NCI-H82 (cell line): ENCODE measurements at regions not wholly inside any gene's neighbourhood (a gene's known extent, or its start where the extent isn't known, plus 50 kb on each side); places are given as distances from the start of the nearest gene placed in this dataset.
"Not testable (repeated sequence)": the region's sequence is repeated elsewhere in the genome, so short reads cannot be mapped to it uniquely, and the experiment has no call there.

Experiments
- DNase-seq: peaks from one replicate; lab custom pipeline; 2025; lab: John Stamatoyannopoulos, UW

DNA sequence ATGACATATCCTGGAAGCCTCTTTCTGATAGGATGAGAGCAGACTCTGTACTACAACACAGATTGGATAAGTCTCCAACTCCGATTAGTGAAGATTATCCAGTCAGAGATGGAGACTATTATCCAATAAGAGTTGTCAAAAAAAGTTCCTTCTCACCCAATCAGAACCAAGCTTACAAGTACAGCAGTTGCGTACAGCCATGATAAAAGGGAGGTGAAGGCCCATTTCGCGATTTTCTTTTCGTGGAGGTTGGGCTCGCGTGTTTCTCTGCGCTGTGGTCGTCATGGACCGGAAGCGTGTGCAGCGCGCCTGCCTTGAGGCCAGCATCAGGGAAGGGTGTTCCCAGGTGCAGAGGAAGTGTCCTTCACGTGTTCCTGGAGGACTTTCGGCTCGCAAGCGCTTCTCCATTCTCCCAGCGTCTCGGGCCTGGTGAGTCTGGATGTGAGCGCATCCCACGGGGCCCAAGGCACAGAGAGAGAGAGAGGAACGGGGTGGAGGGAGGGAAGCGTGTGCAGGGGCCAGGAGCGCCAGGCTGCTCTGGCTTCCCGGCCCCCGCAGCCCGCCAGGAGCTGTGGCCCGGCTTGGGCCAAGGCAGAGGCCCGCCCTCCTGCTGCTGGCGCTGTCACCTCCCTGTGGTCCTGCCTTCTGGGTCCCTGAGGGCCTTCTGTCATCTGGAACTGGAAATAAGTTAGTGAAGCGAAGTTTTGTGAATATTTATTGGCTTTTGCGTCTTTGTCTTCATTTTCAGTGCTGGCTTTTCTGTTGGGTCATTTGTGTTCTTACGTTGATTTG, 53.9 kb downstream of the CDRT15L2 start:
- not testable (repeated sequence) for DNase-seq

DNA sequence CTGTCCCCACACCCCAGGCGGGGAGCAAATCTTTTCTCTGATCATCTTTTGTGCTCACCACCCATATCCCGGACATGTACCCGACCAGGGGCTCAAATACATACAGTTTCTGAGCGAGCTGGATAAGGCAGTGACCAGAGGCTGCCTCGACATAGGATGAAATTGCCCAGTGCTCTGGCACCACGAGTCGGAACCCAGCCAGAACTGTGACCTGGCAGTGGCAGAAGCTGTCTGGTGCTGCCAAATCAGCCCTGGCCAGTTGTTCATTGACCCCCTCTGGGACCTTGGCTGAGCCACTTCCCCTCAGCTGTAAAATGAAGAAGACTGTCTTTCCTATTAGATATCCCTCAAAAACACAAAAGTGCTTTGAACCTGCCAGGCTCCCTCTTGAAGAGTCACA, 60.6 kb downstream of the CDRT15L2 start:
- not testable (repeated sequence) for DNase-seq

DNA sequence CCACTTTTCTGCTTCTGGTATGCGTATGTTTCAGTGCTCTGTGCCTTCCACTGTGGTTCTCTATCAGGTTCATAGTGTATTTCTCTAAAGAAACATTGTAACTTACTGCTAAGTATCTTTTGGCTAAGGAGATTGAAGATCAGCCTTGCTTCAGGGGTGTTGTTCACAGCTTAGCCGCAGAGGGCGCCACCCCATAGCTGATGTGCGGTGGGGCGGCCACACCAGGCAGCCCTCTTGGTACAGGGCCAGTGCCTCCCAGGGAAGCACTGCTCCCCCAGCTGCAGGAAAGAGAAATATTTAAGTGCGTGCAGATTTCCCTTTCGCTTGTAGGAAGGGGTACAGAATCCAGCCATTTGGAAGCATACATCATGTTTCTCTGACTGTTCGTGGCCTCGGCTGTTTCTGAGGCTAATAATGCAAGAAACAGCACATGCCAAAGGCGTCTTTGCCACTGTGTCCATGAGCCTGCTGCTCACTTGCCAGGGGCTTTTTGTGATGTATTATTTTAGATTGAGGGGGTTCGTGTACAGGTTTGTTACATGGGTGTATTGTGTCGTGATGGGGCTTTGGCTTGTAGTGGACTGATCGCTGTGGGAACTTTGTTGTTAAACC, 67.2 kb downstream of the CDRT15L2 start:
- DNase-seq: peak; percentile 69

DNA sequence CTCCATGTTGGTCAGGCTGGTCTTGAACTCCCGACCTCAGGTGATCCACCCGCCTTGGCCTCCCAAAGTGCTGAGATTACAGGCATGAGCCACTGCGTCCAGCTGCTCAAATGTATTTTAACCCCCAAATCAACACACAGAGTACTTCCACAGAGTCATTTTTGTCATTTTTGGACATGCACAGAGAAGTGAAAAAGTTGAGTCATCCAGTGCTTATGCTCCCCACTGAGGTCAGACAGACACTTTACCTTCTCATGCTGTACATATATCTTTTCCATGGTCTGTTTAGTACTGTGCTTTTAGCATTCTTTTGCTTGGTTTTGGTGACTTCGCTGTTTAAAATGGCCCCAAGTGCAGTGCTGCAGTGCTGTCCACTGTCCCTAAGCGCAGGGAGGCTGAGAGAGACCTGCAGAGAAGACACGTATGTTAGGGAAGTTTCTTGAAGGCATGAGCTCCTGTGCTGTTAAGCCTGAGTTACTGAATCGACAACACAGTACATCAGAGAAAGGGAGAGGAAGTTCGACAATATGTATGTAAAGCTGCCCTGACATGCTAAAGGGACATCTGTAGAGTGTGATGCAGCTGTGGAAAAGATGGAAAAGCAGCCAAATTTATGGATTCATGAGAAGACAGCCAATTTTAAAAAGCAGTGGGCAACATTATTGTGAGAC, 69.7 kb downstream of the CDRT15L2 start:
- DNase-seq: not testable (repeated sequence)

DNA sequence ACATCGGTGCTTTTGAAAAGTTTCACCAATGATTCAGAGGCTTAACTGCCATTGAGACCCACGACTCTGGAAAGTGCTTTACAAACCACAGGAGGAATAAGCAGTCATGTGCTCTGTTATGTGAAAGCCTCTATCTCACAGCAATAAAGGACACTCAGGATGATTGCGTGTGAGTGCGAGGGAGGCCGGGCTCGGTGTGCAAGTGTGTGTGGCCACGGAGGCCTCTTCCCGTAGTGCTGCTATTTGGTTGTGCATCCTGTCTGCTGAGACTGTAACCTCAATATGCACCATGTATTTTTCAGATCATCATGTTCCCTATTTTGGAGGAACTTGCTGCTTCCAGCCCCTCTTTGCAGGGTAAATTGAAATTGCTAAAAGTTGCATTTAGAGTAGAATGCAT, 71.5 kb downstream of the CDRT15L2 start:
- not testable (repeated sequence) for DNase-seq

DNA sequence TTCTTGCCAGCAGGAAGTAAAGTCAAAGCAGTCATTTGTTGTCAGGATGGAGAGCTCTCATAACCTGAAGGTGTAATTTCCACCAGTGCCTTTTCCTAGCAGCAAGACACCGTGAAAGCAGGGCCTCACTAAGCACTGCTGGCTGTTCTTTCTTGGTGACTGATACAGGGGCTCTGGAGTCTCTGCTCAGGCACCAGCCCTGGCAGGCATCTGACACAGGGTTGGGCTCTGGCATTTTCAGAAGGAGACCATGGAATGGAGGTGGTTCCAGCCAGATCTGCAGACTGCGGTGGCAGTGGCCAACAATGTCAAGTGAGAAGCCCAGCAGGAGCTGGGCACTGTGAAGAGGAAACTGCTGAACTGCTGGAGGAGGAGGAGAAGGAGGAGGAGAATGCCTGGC, 72.2 kb downstream of the CDRT15L2 start:
- DNase-seq: not testable (repeated sequence)

DNA sequence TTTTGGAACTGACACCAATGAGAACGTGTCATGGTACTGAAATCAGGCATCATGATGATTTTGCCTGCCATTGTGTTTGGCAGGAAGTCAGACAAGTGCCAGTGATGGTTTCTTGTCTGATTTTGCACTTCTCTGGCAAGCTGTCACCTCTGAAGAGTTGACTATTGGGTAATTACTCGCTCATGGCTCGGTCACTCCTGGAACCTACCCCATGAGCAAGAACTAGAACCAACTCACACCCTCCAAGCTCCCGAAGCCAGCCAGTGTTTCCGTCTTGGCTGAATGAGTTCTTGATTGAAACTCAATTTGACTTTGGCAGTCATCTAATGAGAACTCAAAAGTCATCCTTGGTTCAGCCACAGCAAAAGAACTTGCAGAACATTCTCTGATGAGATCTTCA, 73.9 kb downstream of the CDRT15L2 start:
- not testable (repeated sequence) for DNase-seq

DNA sequence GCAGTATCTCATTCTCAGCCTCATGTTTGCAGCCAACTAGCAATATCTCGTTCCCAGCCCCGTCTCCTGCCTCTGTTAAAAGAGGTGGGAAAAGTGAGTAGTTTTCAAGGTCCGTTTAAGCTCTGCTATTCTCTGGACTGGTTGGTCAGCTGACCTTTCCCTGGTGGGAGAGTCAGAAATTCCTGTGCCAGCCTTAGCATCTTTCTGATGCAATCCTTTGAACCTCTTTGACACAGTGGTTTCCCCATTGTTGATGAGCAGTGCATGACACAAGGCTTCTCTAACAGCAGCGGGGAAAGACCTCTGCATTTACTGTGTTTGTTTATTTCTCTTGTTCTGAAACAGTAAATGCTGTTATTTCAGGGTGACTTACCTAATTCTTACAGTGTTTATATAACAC, 74.6 kb downstream of the CDRT15L2 start:
- DNase-seq: not testable (repeated sequence)

DNA sequence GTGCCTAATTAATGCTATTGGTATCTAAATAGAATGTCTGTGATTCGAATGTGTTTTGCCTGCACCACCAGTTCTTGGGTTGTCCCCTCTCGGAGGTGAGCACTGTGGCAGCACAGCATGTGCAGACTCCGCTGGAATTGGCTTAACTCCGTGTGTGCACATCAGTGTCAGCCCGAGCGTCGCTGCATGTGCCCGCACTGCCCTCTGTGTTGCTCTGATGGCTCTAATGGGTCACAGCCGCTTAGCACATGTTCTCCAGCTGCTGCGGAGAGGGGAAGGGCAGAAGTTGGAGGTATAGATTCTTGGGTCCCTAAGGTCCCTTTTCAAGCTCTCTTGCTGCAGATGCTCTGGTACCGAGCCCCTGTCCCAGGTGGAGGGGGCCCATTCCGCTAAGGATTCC, 75.1 kb downstream of the CDRT15L2 start:
- DNase-seq: not testable (repeated sequence)

DNA sequence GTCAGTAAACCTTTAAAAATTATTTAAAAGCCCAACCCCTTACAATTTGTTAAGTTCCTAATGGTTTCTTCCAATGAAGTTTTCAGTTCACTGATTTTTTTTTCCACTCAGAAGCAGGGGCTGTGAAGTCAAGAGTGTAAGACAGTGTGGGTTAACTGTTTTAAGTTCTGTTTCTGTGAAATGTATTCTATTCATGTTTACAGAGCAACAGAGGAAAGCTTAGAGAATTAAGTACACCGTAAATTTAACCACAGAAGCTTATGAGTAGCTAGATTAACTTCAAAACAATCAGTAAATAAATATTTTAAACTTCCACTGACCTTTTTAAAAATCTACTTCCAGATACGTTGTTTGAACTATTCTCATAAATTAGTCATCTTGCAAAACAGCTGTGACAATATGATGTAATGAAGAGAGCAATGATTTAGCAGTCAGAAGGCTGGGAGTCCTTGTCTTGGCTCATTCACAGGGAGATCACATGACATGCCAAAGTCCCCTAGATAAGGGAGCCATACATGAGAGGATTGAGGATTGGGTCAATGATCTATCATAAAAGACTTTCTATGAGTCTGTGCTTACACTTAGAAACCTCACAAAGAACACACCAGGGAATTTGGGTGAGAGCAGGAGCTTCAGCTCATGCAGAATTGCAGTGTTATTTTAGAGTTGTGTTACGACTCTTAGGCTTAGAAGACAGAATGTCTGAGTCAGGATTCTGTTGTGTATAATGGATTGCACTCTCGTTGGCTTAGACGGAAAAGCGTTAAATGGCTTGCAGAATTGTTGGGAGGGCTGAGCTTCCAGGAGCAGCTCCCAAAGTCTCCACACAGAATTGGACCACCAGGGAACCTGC, 85.8 kb downstream of the CDRT15L2 start:
- DNase-seq: not testable (repeated sequence)

DNA sequence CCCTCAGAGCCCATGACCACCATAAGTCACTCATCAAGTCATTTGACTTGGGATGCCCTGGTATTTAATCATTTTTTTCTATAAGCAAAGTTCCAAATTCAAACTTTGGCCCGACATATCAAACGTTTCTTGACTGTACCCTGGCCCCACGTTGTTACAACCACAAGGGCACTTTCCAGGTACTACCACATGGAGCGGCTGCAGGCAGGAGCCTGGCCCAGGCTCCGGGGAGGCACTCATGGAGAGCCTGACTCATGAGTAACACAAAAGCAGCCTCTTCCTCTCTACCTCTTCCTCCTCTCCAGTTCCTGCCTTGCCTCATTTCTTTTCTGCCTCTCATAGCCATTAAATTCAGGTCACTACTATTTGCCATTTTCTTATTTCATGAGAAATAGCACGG, 87.2 kb downstream of the CDRT15L2 start:
- DNase-seq: not testable (repeated sequence)

DNA sequence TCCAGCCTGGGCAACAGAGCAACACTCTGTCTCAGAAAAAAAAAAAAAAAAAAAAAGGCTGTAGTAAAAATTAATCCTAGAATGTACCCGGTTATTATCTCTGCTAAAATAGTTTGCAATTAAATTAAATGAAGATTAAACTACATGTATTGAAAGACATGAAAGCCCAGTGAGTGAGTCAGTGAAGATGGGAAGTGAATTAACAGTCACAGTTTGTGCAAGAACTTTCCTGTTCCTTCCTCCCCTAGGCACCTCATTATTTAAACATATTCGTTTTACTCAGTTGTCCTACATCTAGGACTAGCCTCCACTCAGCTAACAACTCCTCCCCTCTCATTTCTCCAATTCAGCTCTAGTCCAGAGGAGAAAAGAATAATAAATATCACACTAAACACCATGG, 88.2 kb downstream of the CDRT15L2 start:
- not testable (repeated sequence) for DNase-seq

DNA sequence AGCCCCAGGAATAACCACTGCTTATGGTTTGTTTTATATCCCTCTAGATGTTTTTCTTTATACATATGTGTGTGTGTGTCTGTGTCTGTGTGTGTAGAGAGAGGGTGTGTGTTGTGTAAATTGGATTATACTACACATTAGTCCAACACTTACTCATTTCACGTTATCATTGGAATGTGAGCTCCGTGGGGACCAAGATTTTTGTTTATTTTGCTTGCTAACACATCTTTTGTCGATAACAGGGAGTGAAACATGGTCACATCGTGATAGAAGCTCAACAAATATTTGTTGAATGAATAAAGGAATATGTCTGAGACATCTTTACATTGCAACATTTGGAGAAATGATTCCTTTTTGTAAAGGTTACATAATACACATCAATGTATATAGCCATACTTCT, 88.8 kb downstream of the CDRT15L2 start:
- not testable (repeated sequence) for DNase-seq

DNA sequence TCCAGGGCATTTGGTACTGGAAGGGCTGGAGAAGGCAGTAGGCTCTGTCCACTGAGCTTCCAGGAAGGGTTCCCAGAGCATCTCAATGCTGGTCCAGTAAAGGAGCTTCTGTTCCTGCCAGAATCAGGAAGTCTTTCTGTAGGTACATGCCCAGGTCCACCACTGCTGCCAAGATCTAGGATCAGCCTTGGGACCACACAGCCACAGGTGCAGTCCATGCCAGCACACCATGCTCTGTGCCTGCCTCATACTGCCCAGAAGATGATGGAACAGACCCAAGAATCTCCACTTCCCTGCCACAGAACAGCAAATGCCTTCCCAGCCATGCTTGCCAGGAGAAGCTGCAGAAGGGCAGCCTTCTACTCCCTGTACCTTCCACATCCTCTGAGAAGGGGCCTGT, 89.3 kb downstream of the CDRT15L2 start:
- DNase-seq: not testable (repeated sequence)

DNA sequence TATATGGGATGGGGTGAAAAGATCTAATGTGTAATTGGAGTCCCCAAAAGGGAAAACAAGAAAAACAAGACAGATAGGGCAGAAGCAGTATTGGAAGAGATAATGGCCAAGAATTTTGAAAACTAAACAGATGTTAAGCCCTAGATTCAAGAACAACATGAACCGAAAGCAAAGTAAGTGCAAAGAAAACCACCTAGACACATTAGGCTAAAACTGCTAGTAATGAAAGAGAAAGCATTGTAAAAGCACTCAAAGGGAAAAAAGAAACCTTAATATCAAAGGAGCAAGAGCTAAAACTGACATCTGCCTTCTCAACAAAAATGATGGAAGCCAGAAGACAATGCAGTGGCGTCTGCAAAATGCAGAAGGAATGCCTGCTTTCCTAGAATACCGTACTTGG, 91.0 kb downstream of the CDRT15L2 start:
- DNase-seq: not testable (repeated sequence)

DNA sequence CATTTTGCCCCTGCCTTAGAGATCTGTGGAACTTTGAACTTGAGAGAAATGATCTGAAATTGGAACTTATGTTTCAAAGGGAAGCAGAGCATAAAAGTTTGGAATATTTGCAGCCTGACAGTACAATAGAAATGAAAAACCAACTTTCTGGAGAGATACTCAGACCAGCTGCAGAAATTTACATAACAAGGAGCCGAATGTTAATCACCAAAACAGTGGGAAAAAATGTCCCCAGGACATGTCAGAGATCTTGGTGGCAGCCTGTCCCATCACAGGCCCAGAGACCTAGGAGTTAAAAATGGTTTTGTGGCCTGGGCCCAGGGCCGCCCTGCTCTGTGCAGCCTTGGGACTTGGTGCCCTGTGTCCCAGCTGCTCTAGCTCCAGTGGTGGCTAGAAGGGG, 94.8 kb downstream of the CDRT15L2 start:
- not testable (repeated sequence) for DNase-seq

DNA sequence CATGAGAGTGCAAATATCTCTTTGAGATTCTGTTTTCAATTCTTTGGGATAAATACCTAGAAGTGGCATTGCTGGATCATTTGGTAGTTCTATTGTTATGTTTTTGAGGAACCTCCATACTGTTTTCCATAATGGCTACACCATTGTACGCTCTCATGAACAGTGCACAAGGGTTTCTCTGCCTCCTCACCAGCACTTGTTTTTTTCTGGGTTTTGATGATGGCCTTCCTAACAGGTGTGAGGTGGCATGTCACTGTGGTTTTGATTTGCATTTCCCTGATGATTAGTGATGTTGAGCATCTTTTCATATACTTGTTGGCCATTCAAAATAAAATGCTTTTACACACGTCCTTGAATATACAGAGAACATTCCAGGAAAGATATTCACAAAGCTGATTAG, 96.2 kb downstream of the CDRT15L2 start:
- not testable (repeated sequence) for DNase-seq

DNA sequence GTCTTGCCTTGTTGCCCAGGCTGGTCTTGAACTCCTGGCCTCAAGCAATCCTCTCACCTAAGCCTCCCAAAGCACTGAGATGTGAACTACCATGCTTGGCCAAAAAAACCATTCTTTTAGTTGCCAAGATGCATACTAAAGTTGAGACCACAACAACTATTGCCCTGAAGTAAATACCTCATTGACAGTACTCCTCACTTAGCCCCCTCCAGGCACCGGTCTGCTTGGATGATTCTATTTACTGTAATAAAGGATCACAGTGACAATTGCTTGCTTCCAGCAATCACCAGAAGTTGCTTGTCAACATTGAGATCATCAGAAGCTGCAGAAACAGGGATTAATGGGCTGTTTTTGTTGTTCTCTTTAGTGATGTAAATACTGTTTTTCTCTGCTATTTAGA, 97.1 kb downstream of the CDRT15L2 start:
- DNase-seq: not testable (repeated sequence)

DNA sequence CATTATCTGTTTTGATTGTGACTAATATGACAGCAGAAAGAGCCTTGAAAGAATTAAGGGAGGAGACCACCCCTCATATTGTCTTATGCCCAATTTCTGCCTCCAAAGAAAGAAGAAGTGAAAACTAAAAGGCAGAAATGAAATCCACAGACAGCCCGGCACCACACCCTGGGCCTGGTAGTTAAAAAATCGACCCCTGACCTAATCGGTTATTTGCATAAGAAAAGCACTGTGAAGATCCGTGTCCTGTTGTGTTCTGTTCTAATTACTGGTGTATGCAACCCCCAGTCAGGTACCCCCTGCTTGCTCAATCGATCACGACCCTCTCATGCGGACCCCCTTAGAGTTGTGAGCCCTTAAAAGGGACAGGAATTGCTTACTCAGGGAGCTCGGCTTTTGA, 97.9 kb downstream of the CDRT15L2 start:
- not testable (repeated sequence) for DNase-seq

DNA sequence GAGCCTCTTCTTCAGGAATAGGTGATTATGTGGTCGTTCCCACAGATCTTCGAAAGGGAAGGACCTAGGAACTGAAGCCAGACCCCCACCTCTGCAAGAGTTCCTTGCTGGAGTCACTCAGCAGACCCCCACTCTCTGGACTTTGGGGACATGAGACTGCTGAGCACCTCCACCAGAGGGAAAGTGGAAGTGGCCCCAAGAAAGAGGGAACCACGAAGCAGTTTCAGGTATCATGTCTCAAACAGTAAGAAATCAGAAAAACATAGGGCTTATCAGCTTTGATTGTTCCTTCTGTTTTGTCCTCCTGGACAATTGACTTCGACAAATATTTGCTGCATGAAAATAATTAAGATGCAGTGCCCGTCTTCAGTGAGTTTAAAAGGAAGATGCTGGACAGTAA, 98.9 kb downstream of the CDRT15L2 start:
- DNase-seq: not testable (repeated sequence)

DNA sequence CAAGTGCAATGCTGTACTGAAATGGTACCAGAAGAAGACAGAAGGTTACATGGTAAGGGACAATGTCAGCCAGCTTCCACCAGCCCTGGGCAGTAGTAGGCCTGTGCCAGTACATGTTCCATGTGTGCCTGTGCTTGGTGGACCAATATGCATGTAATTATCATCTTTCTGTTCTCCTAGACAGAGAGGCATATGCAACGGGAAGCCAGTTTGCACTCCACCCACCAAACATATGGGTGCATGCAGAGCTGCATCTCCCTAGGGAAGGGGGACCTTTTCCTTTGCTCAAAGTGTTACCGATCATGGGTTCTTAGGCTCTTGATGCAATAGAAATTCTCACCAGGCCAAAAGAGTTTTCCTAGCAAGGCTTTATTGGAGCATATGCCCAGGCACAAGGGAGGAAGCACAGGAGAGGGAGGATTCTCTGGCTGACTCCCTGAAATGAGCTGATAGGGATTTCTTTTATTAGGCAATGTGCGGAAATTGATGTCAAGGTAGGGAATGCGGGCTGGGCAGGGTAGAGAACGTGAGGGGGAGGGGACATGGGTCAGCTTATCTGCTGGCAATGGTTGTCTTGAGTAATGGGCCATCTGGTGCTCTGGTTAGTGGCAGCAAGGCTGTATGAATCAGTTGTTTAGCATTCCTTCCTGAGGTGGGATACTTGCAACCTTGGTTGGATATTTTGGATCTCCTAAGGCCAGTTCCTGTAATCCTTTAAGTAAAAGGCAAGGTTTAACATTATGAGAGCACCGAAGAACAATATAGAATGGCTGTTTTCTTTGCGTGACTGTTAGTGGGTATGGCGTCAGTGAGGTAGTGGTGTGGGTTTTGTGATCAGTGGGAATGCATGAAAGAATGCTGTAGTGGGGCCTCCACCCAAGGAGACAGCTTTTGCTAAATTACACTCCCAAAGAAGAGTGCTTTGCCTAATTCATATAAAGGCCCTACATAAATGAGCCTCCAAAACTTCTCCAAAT, 102.5 kb downstream of the CDRT15L2 start:
- DNase-seq: peak; percentile 77
